WI38 (cell line): ENCODE measurements at regions not wholly inside any gene's neighbourhood (a gene's known extent, or its start where the extent isn't known, plus 50 kb on each side); places are given as distances from the start of the nearest gene placed in this dataset.
A peak's percentile ranks its signal among the peaks of the same experiment; 100 is the strongest.

ENCODE experiments used
- H3K4me3 ChIP-seq: 2 replicates; pipeline ENCODE4 v1.5.1; 2011; ENCODE audit warnings: low read depth, mild to moderate bottlenecking, control low read depth, low read length
- TF ChIP-seq, protein P1 (sequence below): IDR thresholded peaks from 2 replicates; pipeline ENCODE4 v1.5.1; 2012; ENCODE audit warnings: low read depth, mild to moderate bottlenecking, control low read depth, low read length

DNA sequence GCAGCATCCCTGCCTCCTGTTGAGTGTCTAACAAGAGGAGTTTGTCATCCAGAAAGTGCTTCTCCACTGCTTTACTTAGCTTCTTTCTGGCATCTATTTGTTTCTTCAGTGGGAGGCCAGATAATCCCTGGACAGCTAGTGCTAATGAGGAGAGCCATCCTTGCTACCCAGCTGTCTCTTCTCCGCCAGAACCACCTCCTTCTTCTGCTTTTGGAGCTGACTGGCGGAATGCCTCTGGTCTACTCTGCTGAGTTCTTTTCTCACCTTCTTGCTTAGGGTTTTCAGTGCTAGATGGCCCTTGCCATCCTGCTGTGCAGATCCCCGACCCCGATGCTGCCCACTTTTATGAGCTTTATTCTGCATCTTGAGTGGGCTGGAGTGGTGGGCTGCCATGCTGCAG lies 145.8 kb downstream of the GPBP1 start:
- TF ChIP-seq, protein P1, sequence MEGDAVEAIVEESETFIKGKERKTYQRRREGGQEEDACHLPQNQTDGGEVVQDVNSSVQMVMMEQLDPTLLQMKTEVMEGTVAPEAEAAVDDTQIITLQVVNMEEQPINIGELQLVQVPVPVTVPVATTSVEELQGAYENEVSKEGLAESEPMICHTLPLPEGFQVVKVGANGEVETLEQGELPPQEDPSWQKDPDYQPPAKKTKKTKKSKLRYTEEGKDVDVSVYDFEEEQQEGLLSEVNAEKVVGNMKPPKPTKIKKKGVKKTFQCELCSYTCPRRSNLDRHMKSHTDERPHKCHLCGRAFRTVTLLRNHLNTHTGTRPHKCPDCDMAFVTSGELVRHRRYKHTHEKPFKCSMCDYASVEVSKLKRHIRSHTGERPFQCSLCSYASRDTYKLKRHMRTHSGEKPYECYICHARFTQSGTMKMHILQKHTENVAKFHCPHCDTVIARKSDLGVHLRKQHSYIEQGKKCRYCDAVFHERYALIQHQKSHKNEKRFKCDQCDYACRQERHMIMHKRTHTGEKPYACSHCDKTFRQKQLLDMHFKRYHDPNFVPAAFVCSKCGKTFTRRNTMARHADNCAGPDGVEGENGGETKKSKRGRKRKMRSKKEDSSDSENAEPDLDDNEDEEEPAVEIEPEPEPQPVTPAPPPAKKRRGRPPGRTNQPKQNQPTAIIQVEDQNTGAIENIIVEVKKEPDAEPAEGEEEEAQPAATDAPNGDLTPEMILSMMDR, result no peak
- H3K4me3 ChIP-seq, result no peak overlapping the region

DNA sequence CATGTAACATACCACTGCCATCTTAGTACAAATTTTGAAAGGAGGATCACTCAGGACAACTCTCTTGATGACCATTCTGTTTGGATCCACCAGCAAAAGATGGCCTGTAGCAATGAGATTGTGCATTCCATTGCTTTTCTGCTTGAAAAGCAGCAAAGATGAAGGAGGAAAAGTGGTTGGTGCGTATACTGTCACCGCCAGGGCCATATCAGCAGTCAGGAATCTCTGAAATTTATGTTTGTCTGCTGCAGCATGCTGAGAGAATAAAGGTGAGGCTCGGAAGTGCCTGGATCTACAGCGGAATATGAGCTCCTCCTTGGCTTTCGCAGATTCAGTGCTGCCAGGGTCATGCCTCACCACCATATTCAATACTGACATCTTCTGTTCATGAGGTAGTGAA lies 144.4 kb downstream of the GPBP1 start:
- no peak overlapping the region for H3K4me3 ChIP-seq
- TF ChIP-seq, protein P1, result no peak

DNA sequence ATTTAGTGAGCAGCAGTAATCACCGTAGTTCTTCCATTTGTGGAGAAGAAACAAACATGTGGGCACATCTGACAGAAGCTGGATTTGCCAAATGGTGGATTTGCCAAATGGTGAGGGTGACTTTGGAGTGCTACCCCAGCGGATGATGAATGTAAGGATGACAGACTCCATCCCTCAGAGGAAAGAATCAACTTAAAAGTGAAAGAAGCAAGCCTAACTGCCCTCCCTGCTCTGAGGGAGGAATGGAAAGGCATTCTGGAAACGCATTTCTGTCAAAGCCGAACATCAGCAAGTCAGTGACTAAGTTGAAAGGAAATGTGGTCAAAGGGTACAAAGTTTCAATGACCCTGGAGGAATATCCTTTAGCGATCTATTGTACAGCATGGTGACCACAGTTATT lies 143.5 kb downstream of the GPBP1 start:
- TF ChIP-seq, protein P1, result no peak
- H3K4me3 ChIP-seq, result peak overlapping the region; percentile 47

DNA sequence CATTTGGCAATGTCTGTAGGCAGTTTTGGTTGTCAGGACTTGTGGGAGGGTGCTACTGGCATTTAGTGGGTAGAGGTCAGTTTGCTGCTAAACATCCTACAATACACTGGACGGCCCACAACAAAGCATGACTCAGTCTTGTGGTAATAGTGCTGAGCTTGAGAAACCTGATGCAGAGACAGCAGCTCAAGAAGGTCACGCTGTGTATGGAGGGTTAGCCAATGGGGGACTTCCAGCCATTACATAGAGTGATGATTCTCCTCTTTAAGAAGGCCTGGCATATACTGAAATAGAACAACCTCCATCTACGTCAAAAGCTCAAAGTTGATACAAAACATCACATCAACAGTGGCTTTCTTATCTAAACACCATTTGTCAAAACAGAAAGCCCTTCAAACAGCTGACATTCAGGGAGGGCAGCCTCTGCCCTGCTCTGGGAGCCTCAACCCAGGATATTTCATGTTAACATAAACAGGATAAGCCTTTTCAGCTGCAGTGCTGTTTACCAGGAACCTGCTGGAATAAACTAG lies 143.0 kb downstream of the GPBP1 start:
- peak overlapping the region; percentile 47 for H3K4me3 ChIP-seq
- TF ChIP-seq, protein P1, result no peak

DNA sequence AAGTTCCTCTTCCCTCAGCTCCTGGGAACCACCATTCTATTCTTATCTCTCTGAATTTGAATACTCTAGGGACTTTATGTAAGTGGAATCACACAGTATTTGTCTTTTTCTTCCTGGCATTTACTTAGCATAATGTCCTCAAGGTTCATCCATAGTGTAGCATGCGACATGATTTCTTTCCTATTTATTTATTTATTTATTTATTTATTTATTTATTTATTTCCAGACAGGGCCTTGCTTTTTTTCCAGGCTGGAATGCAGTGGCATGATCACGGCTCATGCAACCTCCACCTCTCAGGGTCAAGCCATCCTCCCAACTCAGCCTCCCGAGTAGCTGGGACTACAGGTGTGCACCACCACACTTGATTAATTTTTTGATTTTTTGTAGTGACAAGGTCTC lies 142.1 kb downstream of the GPBP1 start:
- TF ChIP-seq, protein P1, result no peak
- no peak overlapping the region for H3K4me3 ChIP-seq
